ENCODE measurements at regions not wholly inside any gene's neighbourhood (a gene's known extent, or its start where the extent isn't known, plus 50 kb on each side); places are given as distances from the start of the nearest gene placed in this dataset.

- H4K5ac ChIP-seq (ENCODE audit: insufficient read length, low read depth, low read length) = no peak overlapping the region
- H3K4me2 ChIP-seq (ENCODE audit: insufficient read depth in 1 of 2, low read depth in 2 of 2, low read length in 2 of 2) = no peak overlapping the region
- 0 out of 2 replicates have a peak overlapping the region, but pooled peaks have one; percentile 54 for H2AFZ ChIP-seq (ENCODE audit: low read length)
- no peaks in the 10 kb centered on the region for H4K20me1 ChIP-seq (replicated peaks in 1 of 2; ENCODE audit: control insufficient read depth in 1 of 2, insufficient read depth in 2 of 2, low read length in 2 of 2)
- H4K91ac ChIP-seq (replicated peaks; ENCODE audit: insufficient read length, low read length) = no peak overlapping the region
- H3K9me3 ChIP-seq (ENCODE audit: insufficient read depth in 2 of 2, low read depth in 1 of 2, low read length in 1 of 2) = no peaks in the 10 kb centered on the region
- no peaks in the 10 kb centered on the region for H3K79me1 ChIP-seq (ENCODE audit: low read depth, low read length)
- ChIA-PET POLR2A (ENCODE audit: partially characterized antibody) (interaction anchor here (0.7 kb wide), 1 partner anchor 108 kb away, joined by 3 read pairs; no protein-coding TSS in a partner anchor), CTCF (ENCODE audit: partially characterized antibody) (no interaction called here)
- H3K4me3 ChIP-seq (ENCODE audit: extremely low read depth in 1 of 4, insufficient read depth in 2 of 4, low read depth in 3 of 4, low read length in 4 of 4) = no peak overlapping the region
- H3K27ac ChIP-seq (ENCODE audit: low read depth, low read length) = no peak overlapping the region
- no peak overlapping the region for H3K9ac ChIP-seq (replicated peaks in 1 of 4; ENCODE audit: extremely low read depth in 1 of 4, low read depth in 3 of 4, low read length in 3 of 4)
- H3K79me2 ChIP-seq (ENCODE audit: control insufficient read depth in 1 of 2, insufficient read depth in 2 of 2, low read length in 2 of 2) = no peaks in the 10 kb centered on the region
- no peaks in the 10 kb centered on the region for H3K23me2 ChIP-seq (ENCODE audit: low read depth, low read length)
- no peak overlapping the region for H3K14ac ChIP-seq (ENCODE audit: insufficient read length)
- FAIRE-seq = no peak
- no peak overlapping the region for H2BK15ac ChIP-seq (ENCODE audit: low read length)
- no peak overlapping the region for H2BK12ac ChIP-seq (ENCODE audit: low read depth, low read length)
- no peak overlapping the region for H3K56ac ChIP-seq (replicated peaks; ENCODE audit: insufficient read length, low read depth, low read length)
- no peak overlapping the region for H2BK20ac ChIP-seq (ENCODE audit: low read length)
- no peak overlapping the region; the same call in 1 of the 2 replicates for H3K18ac ChIP-seq (ENCODE audit: extremely low read depth, low read length)
- H2AK5ac ChIP-seq (ENCODE audit: low read depth, low read length) = no peak overlapping the region
- H3K36me3 ChIP-seq (ENCODE audit: control insufficient read depth in 2 of 4, insufficient read depth in 4 of 4, low read length in 3 of 4) = no peaks in the 10 kb centered on the region
- no peak overlapping the region for H3K4ac ChIP-seq (replicated peaks; ENCODE audit: insufficient read length, low read depth, low read length)
- WGBS, 2 experiments (ENCODE audit: extremely low coverage in 1 of 2, insufficient coverage in 1 of 2, insufficient read length in 1 of 2, insufficient replicate concordance in 2 of 2, low coverage in 1 of 2, low lambda C conversion rate in 2 of 2, missing lambda C conversion rate in 1 of 2) = 88% methylated on average over 10 of the region's 10 CpGs; no CpG with 5 or more reads in 1 of the 2 experiments
- no peak overlapping the region for H2BK5ac ChIP-seq (ENCODE audit: low read depth, low read length)
- H2BK120ac ChIP-seq (replicated peaks; ENCODE audit: low read depth, low read length) = no peak overlapping the region
- no peak overlapping the region for H4K8ac ChIP-seq (ENCODE audit: extremely low read depth, insufficient read depth, low read length)
- DNase-seq (ENCODE audit: low read depth in 1 of 2, low spot score in 2 of 2) = no peak
- H3K23ac ChIP-seq (ENCODE audit: insufficient read length) = no peak overlapping the region
- no peaks in the 10 kb centered on the region for H3K27me3 ChIP-seq (replicated peaks in 1 of 4; ENCODE audit: control insufficient read depth in 3 of 4, extremely low read depth in 1 of 4, insufficient read depth in 3 of 4, low read length in 3 of 4)
- H3K4me1 ChIP-seq (replicated peaks in 1 of 4; ENCODE audit: control insufficient read depth in 3 of 4, insufficient read depth in 4 of 4, low read length in 3 of 4) = no peaks in the 10 kb centered on the region
- TF ChIP-seq EGR1 (IDR thresholded peaks at IDR 0.05; ENCODE audit: borderline replicate concordance, low read depth, low read length) (no peak), BCL11A (IDR thresholded peaks at IDR 0.05; ENCODE audit: low read depth in 2 of 2, low read length in 2 of 2) (no peak), TAF7 (optimal IDR thresholded peaks at IDR 0.05; ENCODE audit: borderline replicate concordance, low read depth, low read length) (no peak), POLR2AphosphoS5 (IDR thresholded peaks at IDR 0.05; ENCODE audit: low read depth, low read length) (no peak), TAF1 (IDR thresholded peaks at IDR 0.05; ENCODE audit: low read depth, low read length) (no peak), SP1 (IDR thresholded peaks at IDR 0.05; ENCODE audit: low read depth, low read length) (no peak), RAD21 (IDR thresholded peaks at IDR 0.05 in 1 of 2, conservative IDR thresholded peaks at IDR 0.05 in 1 of 2; ENCODE audit: low read depth in 2 of 2, low read length in 2 of 2) (no peak), CREB1 (IDR thresholded peaks at IDR 0.05) (no peak), CBX5 (IDR thresholded peaks at IDR 0.05; ENCODE audit: low read depth, low read length) (no peak), CTBP2 (IDR thresholded peaks at IDR 0.05; ENCODE audit: borderline replicate concordance, insufficient read depth, insufficient read length, low read length) (no peak), KDM4A (IDR thresholded peaks at IDR 0.05; ENCODE audit: low read depth, low read length, severe bottlenecking) (no peak)
These were observed 172.3 kb downstream of the EPM2A start for GRCh38 chr6:145562771-145563615.

All from H1 (cell line).